HG03354 (cell line): ENCODE measurements at regions not wholly inside any gene's neighbourhood (a gene's known extent, or its start where the extent isn't known, plus 50 kb on each side); places are given as distances from the start of the nearest gene placed in this dataset.
"Not testable (repeated sequence)": the region's sequence is repeated elsewhere in the genome, so short reads cannot be mapped to it uniquely, and the experiment has no call there.

ENCODE experiments used
- ATAC-seq: cut with Tn5 transposase; IDR thresholded peaks from one replicate; pipeline ENCODE4 v1.9.1; 2021; ENCODE audit warnings: mild to moderate bottlenecking; ENCODE audit not compliant: unreplicated experiment, poor library complexity, severe bottlenecking

- no peak for ATAC-seq
Observed at GRCh38 chr3:125694761-125695294, 99.5 kb upstream of the OSBPL11 start.

DNA sequence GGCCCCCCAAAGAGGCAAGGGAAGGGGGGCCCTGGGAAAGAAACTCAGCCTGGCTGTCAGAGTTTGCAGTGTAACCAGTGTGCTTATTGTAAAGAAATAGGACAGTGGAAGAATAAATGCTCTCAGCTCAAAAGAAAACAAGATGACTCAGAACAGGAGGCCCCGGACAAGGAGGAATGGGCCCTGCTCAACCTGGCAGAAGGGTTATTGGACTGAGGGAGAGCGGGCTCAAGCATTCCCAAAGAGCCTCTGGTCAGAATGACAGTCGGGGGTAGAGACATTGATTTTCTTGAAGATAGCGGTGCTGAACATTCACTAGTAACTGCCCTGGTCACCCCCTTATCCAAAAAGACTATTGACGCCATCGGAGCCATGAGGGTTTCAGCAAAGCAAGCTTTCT, 100.4 kb upstream of the OSBPL11 start:
- no peak for ATAC-seq

GRCh38 chr3:125697126-125697525, 101.8 kb upstream of the OSBPL11 start:
- not testable (repeated sequence) for ATAC-seq

GRCh38 chr3:125697979-125698640, 102.8 kb upstream of the OSBPL11 start:
- ATAC-seq: not testable (repeated sequence)

DNA sequence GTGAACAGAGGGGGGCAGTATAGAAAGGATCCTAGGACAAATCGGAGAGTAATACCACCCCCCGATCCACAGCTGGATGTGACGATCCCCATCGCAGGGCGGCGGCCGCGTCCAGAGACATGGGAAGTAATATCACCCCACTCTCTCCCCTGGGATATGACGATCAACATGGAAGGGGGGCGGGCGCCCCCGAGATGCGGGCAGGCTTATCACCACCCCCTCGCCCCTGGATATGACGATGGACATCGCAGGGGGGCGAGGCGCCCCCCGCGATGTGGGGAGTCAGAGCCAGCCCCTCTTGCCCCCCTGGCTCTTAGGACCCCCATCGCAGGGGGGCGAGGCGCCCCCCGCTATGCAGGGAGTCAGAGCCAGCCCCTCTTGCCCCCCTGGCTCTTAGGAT, 120.4 kb upstream of the OSBPL11 start:
- ATAC-seq: no peak

DNA sequence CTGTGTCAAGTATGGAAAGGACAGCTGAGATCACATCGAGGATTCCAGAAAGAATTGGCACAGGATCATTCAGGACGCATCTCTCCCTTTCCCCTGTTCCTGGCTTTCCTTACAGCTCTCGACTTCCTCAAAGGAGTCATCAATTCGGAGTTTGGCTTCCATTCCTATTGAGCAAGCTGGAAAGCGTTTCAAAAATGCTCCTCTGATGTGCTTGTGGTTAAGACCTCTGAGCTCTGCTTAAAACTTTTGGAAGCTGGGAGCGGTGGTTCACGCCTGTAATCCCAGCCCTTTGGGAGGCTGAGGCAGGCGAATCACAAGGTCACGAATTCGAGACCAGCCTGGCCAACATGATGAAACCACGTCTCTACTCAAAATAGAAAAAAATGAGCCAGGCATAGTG, 136.9 kb upstream of the OSBPL11 start:
- not testable (repeated sequence) for ATAC-seq

DNA sequence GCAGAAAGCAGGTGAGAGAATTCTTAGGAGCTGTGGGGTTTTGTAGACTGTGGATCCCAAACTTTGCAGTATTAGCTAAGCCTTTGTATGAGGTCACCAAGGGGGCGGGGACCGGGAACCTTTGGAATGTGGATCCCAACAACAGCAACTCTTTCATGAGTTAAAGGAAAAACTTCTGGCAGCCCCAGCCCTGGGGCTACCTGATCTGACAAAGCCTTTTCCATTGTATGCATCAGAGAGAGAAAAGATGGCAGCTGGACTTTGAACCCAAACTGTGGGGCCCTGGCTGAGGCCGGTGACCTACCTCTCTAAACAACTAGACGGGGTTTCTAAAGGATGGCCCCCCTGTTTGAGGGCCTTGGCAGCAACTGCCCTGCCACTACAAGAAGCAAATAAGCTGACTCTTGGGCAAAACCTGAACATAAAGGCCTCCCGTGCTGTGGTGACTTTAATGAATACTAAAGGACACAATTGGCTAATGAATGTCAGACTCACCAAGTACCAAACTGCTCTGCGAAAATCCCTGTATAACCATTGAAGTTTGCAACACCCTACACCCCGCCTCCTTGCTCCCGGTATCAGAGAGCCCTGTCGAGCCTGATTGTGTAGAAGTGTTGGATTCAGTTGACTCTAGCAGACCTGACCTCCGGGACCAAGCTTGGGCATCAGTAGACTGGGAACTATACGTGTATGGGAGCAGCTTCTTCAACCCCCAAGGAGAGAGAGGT, 146.9 kb upstream of the OSBPL11 start:
- ATAC-seq: not testable (repeated sequence)

DNA sequence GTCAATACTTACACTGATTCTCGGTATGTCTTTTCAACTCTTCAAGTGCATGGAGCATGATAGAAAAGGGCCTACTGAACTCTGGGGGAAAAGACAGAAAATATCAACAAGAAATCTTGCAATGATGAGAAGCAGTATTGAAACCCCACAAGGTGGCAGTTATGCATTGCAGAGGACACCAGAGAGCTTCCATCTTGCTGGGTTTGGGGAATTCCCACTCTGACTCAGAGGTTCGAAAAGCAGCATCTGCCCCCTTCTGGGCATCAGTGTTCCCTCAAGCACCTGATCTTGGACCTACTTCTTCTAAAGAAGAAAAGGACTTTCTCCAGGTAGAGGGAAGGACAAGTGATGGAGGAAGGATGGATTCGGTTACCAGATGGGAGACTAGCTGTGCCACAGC, 147.5 kb upstream of the OSBPL11 start:
- ATAC-seq: not testable (repeated sequence)

DNA sequence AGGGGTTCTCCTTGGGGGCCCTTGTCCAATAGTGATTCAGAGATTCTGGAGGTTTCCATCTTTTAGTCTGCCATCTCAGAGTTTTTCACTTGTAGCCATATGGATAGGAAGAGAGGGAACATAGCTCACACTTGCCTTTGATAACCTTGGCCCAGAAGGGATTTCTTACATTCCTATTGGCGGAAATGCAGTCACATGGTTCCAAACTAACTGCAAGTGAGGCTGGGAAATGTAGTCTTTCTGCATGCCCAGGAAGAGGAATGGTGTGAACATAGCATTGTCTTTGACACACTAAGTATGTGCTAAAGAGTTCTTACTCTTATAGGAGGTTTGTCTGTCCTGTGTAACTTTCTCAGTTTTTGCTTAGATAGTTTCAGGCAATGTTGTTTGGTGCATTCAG, 161.8 kb upstream of the OSBPL11 start:
- not testable (repeated sequence) for ATAC-seq

DNA sequence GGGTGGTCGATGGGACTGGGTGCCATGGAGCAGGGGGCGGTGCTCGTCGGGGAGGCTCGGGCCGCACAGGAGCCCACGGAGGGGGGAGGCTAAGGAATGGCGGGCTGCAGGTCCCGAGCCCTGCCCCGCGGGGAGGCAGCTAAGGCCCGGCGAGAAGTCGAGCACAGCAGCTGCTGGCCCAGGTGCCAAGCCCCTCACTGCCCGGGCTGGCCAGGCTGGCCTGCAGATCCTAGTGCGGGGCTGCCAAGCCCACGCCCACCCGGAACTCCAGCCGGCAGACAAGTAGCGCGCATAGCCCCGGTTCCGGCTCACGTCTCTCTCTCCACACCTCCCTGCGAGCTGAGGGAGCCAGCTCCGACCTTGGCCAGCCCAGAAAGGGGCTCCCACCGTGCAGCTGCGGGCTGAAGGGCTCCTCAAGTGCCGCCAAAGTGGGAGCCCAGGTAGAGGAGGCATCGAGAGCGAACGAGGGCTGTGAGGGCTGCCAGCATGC, 163.4 kb upstream of the OSBPL11 start:
- not testable (repeated sequence) for ATAC-seq

- not testable (repeated sequence) for ATAC-seq
Observed at GRCh38 chr3:125762601-125763000, 167.3 kb upstream of the OSBPL11 start.

DNA sequence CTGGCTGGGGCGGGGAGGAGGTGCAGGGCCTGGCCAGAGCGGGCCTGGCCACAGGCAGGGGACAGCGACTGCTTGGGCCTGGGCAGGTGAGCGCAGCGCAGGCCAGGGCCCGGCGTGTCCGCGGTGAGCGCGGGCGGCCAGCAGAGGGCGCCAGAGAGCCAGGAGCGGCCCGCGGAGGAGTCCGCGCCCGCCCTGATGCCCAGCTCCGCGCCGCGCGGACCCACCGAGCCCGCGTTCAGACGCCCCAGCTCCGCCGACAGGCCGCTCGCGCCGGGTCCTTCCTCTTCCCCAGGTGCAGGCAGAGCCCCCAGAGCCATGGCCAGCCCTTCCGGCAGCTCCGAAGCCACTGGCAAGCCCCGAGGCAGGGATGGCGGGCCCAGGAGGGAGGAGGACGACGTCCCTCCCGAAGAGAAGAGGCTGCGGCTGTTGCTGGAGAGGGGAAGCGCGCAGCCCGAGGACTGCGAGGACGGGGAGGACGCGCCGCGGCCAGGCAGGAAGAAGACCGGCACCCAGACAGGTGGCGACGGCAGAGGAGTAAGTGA, 171.1 kb upstream of the OSBPL11 start:
- not testable (repeated sequence) for ATAC-seq

DNA sequence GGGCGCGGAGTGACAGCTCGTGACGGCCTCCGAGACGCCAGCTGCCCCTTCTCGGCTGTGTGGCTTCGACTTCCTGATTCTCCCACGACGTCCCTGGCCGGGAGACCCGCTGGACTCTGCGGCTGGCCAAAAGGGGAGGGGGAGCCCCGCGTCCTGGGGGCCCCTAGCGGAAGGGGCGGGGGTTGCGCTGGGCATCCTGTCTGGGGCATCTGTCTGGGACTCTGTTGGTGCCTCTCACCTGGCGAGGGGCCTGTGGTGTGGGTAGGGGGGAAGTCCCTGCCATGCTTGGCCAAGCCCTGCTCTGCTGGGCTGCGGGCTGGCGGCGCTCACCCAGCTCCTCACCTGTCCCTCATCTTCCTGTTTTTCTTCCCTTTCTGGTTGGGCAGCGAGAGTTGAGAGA, 171.6 kb upstream of the OSBPL11 start:
- ATAC-seq: not testable (repeated sequence)

- no peak for ATAC-seq
Observed at GRCh38 chr3:125767641-125768040, 172.3 kb upstream of the OSBPL11 start.

DNA sequence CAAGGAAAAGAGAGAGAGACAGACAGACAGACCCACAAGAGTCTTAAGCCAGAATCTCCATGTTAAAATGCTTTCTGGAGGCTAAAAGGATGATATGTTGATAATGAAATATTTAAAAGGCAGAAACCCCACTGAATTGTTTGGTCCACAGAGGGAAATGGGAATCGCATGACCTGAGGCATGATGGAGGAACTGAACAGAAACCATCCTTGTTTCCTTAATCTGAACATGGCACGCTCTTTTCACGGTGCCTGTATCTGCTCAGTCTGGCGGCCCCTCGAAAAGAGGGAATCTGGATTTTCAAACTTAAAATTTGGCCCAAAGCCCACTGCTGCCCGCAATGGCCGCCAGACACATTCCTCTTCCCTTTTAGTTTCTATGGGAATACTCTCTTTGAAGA, 173.5 kb upstream of the OSBPL11 start:
- ATAC-seq: not testable (repeated sequence)

DNA sequence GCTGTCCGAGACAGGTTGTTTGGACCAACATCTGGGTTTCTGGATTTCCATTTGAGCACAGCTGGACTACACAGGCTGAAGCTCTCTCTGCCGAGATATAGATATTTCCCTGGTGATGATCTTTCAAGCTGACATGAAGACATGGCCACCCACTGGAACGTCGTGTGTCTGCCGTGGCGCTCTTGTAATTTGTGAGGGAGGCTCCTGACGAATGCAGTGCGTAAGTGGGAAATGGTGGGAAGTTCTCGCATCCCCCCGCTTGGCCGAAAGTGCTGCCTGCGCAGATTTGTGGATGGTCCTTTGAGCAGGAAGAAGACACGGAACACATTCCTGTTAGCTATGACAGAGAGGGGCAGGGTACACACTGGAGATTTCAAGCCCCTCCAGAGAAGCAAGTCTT, 176.2 kb upstream of the OSBPL11 start:
- ATAC-seq: not testable (repeated sequence)

DNA sequence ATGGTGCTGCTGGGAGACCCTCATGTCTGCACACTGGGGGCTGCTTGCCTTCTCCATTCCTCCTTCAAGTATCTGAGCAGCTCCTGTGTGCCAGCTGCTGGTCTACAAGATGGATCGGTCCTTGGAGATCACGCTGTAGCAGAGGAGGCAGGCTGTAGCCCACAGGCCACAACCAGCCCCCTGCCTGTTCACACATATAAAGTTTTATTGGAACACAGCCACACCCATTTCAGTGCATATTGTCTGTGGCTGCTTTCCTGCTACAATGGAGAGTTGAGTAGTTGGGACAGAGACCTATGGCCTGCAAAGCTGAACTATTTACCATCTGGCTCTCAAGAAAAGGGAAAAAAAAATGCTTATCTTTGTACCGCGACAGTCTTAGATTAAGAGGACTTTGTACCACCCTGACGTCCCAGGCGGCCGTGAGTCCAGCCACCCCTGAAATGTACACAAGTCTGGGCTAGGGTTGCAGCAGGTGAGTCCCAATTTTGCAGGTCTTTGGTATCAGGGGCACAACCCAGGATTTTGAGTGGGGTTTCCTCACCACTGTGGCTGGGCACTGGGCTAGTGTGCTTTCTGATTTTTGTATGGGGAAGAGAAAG, 179.2 kb upstream of the OSBPL11 start:
- ATAC-seq: not testable (repeated sequence)

DNA sequence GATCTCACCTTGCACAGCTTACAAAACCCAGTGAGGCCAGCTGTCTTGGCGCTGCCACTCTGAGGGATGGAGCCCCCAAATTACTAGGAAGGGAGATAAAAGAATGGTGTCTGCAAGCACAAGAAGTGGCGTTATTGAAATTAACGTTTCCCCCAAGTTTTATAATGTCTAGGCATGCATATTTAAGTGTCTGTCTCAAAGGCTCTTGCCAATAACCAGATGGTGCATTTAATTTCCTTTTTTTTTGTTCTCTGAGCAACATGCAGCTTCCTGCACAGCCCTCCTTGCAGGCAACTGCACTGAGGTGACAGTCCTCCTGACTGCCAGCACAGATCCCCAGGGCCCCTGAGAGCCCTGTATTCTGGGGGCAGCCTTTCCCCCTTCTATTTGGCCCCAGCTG, 179.8 kb upstream of the OSBPL11 start:
- ATAC-seq: not testable (repeated sequence)

- not testable (repeated sequence) for ATAC-seq
Observed at GRCh38 chr3:125775606-125776294, 180.5 kb upstream of the OSBPL11 start.

DNA sequence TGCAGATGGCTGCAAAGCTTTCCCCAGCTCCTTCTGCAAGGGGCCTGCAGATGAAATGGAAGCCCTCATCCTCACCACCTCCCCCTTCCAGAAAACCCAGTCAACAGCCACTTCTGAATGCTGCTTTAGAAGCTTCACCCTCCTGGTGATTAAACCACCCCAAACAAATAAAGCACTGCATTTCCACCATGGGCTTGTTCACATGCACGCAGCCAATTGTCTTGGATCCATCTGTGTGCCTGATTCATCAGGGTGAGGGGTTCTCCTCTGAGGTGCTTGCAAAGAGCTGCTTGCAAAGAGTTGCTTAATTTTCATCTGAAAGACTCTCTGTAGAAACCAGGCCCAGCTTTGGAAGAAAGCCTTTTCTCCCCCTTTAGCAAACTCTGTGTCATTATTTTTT, 184.0 kb upstream of the OSBPL11 start:
- not testable (repeated sequence) for ATAC-seq
